Caki2 (cell line): ENCODE measurements at regions not wholly inside any gene's neighbourhood (a gene's known extent, or its start where the extent isn't known, plus 50 kb on each side); places are given as distances from the start of the nearest gene placed in this dataset.
"Not testable (repeated sequence)": the region's sequence is repeated elsewhere in the genome, so short reads cannot be mapped to it uniquely, and the experiment has no call there.

Experiments used
- DNase-seq: peaks from one replicate; pipeline ENCODE4 v3.0.0-alpha.2; 2015; ENCODE audit warnings: low read depth
- in situ Hi-C: cut with HindIII; loops from 2 replicates; pipeline ENCODE4 v1.10.0; 2016; ENCODE audit warnings: low sequenced_read_pairs, low pct_unique_long_range_greater_than_20kb, mixed read lengths

- in situ Hi-C loops = not testable (repeated sequence)
Measured at GRCh38 chr2:132068407-132068806, 93.3 kb downstream of the ANKRD30BL start.

DNA sequence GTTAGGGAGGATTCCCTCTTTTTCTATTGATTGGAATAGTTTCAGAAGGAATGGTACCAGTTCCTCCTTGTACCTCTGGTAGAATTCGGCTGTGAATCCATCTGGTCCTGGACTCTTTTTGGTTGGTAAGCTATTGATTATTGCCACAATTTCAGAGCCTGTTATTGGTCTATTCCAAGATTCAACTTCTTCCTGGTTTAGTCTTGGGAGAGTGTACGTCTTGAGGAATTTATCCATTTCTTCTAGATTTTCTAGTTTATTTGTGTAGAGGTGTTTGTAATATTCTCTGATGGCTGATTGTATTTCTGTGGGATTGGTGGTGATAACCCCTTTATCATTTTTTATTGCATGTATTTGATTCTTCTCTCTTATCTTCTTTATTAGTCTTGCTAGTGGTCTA is 96.4 kb downstream of the ANKRD30BL start:
- DNase-seq, in situ Hi-C loops: not testable (repeated sequence)

More at GRCh38 chr2:132068407-132068806, 93.3 kb downstream of the ANKRD30BL start:
- DNase-seq = not testable (repeated sequence)

DNA sequence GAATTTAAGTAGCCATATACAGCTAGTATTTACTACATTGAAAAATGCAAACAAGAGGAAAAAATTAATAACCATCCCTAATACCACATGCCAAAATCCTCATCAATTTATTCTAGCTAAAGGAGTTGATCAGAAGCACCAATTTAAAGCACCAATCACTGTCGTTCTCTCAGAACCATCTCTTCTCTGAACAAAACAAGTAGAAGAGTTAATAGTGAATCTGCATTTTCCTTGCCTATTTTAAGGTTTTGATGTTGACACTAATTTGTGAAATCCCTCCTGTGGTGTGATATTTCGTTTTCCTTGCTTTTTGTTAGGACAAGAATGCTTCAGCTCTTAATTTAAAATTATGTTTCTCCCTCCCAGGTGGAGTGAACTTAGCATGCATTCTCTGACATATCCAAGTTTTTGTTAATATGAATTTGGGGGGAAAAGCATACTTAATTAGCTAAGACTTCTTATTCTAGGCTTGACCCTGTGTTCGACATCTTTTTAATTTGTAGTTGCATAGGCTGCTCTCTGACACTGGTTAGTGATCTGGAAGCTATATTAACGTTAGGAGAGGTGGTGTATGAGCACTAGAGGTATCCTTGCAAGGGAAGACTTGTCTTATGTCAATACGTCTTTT is 122.0 kb downstream of the ANKRD30BL start:
- DNase-seq, in situ Hi-C loops: not testable (repeated sequence)

- in situ Hi-C loops = not testable (repeated sequence)
Measured at GRCh38 chr2:132038883-132039235, 122.9 kb downstream of the ANKRD30BL start.

DNA sequence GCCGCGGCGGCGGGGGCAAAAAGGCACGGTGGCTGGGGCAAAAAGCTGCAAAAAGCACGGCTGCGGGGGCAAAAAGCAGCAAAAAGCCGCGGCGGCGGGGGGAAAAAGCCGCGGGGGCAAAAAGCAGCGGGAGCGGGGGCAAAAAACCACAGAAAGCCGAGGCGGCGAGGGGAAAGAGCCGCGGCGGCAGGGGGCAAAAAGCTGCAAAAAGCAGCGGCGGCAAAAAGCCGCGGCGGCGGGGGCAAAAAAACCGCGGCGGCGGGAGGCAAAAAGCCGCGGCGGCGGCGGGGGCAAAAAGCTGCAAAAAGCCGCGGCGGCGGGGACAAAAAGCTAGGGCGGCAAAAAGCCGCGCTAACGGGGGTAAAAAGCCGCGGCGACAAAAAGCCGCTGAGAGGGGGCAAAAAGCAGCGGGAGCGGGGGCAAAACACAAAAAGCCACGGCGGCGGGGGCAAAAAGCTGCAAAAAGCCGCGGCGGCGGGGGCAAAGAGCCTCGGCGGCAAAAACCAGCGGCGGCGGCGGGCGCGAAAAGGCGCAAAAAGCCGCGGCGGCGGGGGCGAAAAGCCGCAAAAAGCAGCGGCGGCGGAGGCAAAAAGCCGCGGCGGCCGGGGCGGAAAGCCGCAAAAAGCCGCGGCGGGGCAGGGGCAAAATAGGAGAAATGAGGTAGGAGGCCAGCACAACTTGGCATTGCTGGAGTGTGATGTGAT is 123.4 kb downstream of the ANKRD30BL start:
- no peak for DNase-seq
- in situ Hi-C loops = no loop called here

More at GRCh38 chr2:132038883-132039235, 122.9 kb downstream of the ANKRD30BL start:
- DNase-seq = not testable (repeated sequence)

GRCh38 chr2:132037527-132038178 is 124.1 kb downstream of the ANKRD30BL start:
- DNase-seq = no peak
- in situ Hi-C loops = no loop called here

DNA sequence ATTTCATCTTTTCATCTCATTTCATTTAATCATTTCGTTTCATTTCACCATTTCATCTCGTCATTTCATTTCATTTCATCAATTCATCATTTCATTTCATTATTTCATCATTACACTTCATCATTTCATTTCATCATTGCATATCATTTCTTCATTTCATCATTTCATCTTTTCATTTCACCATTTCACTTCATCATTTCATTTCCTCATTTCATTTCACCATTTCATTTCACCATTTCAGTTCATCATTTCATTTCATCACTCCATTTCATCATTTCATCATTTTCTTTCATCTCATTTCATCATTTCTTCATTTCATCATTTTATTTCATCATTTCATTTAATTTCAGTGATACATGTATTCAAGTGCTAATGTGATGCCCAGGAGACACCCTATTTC is 127.1 kb downstream of the ANKRD30BL start:
- DNase-seq = no peak
- in situ Hi-C loops = no loop called here

- in situ Hi-C loops = no loop called here
- DNase-seq = no peak
Measured at GRCh38 chr2:132033949-132034348, 127.8 kb downstream of the ANKRD30BL start.

DNA sequence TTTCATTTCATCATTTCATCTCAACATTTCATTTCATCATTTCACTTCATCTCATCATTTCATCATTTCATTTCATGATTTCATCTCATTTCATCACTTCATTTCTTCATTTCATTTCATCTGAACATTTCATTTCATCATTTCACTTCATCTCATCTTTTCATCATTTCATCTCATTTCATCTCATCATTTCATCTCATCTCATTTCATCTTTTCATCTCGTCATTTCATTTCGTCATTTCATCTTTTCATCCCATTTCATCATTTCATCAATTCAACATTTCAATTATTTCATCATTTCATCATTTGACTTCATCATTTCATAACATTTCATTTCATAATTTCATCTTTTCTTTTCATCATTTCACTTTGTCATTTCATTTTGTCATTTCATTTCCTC is 128.4 kb downstream of the ANKRD30BL start:
- no peak for DNase-seq
- in situ Hi-C loops = no loop called here

DNA sequence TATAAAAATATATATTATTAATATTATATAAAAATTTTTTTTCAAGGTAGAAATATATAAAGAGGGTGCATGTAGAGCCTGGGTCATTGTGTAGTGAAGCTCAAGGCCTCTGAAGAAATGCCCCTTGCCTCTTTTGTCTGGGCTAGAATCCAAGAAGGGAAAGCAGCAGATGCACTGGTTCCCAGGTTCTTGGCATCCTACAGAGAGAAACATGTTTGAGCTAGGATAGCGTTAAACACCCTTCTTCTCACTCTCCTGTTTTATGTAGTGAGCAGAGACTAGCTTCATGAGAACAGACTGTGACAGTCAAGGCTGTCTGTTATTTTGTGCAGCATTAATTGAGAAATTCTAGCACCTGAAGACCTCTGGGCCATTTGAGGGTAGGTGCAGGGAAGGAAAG is 149.7 kb downstream of the ANKRD30BL start:
- in situ Hi-C loops, DNase-seq: not testable (repeated sequence)

DNA sequence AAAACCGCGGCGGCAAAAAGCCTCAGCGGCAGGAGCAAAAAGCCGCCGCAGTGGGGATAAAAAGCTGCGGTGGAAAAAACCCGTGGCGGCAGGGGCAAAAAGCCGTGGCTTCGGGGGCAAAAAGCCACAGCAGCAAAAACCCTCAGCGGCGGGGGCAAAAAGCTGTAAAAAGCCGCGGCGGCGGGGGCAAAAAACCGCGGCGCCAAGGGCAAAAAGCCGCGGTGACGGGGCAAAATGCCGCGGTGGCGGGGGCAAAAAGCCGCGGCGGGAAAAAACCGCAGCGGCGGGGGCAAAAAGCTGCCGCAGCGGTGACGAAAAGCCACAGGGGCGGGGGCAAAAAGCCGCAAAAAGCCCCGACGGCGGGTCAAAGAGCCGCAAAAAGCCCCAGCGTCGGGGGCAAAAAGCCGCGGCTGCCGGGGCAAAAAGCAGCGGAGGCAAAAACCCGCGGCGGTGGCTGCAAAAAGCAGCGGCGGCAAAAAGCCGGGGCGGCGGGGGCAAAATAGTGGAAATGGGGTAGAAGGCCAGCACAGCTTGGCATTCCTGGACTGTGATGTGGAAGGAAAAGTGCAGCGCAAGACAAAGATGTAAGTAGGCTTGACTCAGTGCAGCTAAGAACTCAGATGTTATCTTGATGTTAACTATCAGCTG is 151.8 kb downstream of the ANKRD30BL start:
- in situ Hi-C loops = no loop called here
- DNase-seq = no peak

DNA sequence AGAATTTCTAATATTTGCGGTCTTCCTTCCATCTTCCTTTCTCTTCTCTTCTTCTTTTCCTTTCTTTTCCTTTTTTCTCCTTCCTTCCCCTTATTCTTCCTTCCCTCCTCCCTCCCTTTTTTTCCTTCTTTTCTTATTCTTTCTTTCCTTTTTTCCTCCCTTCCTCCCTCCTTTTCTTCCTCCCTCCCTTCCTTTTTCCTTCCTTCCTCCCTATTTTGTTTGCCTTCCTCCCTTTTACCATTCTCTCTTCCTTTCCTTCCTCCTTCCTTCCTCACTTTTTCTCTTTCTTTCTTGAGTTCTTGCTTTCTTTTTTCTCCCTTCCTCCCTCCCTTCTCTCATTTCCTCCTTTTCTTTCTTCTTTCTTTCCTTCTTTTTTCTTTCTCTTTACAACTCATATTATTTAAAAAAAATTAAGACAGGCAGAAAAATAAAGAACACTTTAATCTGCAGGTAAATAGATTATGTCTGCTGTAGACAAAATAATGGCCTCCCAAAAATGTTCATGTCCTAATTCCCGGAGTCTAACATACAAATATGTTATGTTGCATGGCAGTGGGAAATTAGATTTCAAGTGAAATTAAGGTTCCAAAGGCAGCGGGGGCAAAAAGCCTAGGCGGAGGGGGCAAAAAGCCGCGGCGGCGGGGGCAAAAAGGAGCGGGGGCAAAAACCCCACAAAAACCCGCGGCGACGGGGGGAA is 152.4 kb downstream of the ANKRD30BL start:
- DNase-seq = no peak
- in situ Hi-C loops = no loop called here

GRCh38 chr2:131990751-131991150 is 171.0 kb downstream of the ANKRD30BL start:
- DNase-seq, in situ Hi-C loops: not testable (repeated sequence)

DNA sequence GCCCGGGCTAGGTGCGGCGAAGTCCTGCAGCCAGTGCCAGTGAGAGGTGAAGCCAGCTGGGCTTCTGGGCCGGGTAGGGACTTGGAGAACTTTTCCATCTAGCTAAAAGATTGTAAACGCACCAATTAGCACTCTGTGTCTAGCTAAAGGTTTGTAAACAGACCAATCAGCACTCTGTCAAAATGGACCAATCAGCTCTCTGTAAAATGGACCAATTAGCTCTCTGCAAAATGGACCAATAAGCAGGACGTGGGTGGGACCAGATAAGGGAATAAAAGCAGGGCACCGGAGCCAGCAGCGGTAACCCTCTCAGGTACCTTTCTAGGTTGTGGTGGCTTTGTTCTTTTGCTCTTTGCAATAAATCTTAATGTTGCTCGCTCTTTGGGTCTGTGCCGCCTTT is 195.1 kb downstream of the ANKRD30BL start:
- in situ Hi-C loops, DNase-seq: not testable (repeated sequence)

GRCh38 chr2:131966256-131966655 is 195.5 kb downstream of the ANKRD30BL start:
- in situ Hi-C loops = no loop called here
- DNase-seq = no peak

DNA sequence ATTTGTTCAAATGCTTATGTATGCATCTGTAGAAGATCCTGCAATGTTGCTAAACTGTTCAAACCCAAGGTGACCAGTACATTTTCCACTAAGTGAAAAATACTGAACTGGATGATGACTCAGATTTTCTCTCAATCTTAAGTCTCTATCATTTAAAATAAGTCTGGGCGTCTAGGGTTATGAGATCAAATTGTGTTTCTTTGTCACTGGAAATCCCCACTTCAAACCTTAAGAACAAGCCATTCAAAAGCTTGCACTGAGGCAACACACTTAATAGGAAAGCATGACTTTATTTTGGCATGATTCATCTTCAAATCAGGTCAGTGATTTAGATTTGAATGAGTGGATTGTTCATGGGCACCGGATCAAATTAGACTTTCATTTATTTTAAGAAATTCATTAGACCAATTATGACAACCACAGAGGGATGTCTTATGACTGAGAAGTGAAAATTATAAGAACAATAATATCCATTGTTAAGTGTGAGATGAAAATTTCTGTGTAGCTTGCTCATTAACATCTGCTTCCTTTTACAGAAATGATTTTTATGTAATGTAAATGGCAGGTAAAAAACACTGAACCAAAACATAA is 203.6 kb downstream of the ANKRD30BL start:
- peak; percentile 37 for DNase-seq
- in situ Hi-C loops = not testable (repeated sequence)

DNA sequence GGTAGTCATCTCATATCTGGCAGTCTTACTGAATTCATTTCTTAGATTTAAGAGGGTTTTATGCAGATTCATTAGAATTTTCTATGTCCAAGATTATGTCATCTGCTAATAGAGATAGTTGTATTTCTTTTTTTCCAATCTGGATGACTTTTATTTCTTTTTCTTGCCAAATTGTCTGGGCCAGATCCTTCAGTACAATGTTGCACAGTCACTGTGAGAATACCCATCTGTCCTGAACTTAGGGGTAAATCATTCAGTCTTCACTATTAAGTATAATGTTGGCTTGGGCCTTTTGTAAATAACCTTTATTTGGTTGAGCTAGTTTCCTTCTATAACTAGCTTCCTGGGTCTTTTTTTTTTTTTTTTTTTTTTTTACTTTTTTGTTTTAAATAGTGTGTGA is 213.1 kb downstream of the ANKRD30BL start:
- in situ Hi-C loops, DNase-seq: not testable (repeated sequence)

- in situ Hi-C loops, DNase-seq: not testable (repeated sequence)
Measured at GRCh38 chr2:131923287-131923686, 238.5 kb downstream of the ANKRD30BL start.
